ENCODE measurements at regions not wholly inside any gene's neighbourhood (a gene's known extent, or its start where the extent isn't known, plus 50 kb on each side); places are given as distances from the start of the nearest gene placed in this dataset.

DNA sequence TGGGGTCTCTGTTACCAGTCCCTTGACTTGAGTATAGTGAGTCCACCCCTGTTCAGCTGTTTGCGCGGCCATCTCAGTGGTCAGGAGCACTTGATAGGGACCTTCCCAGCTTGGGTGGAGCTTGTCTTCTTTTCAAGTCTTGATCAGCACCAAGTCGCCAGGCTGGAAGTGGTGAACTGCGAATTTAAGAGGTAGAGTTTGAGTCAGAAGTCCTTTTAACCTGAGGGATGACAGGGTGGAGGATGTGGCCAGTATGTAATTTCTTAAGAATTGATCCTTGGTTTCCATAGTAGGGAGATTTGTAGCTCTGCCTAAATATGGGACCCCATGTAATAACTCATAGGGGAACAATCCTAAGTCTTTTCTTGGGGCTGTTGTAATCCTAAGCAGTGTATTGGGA, 86.3 kb upstream of the XCR1 start:
- WGBS, 2 donors: 95 to 100% methylated on average over 4 of the region's 4 CpGs
- DNase-seq (ENCODE audit: low spot score in 2 of 2): no peak
- TF ChIP-seq POLR2A (IDR thresholded peaks at IDR 0.05): no peak
- no peak overlapping the region for H3K4me3 ChIP-seq (ENCODE audit: low read depth, poor library complexity, severe bottlenecking)
- intact Hi-C loops (cut with DNase I; ENCODE audit: low total_unique reads): no loop called here

DNA sequence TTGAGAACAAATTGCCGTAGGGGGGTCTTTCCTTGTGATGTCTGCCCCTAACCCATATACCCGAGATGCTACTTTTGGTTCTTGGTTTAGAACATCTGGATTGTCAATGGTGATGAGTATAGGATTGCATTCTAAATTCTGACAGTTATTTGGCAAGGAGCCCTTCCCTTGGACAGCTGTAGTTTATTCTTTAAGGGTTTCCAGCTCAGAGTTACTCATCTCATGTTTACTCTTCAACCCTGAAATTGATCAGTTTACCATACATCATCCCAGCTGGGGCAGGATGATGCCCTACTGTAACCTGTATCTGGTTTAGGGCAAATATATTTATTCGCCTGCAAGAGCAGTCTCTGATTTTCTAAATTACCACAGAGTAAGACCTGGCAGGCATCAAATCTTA, 85.7 kb upstream of the XCR1 start:
- H3K4me3 ChIP-seq (ENCODE audit: low read depth, poor library complexity, severe bottlenecking): no peak overlapping the region
- WGBS, 2 donors: 82 to 94% methylated on average over 3 of the region's 3 CpGs
- intact Hi-C loops (cut with DNase I; ENCODE audit: low total_unique reads): no loop called here
- no peak for DNase-seq (ENCODE audit: low spot score in 2 of 2)
- TF ChIP-seq, protein P1, sequence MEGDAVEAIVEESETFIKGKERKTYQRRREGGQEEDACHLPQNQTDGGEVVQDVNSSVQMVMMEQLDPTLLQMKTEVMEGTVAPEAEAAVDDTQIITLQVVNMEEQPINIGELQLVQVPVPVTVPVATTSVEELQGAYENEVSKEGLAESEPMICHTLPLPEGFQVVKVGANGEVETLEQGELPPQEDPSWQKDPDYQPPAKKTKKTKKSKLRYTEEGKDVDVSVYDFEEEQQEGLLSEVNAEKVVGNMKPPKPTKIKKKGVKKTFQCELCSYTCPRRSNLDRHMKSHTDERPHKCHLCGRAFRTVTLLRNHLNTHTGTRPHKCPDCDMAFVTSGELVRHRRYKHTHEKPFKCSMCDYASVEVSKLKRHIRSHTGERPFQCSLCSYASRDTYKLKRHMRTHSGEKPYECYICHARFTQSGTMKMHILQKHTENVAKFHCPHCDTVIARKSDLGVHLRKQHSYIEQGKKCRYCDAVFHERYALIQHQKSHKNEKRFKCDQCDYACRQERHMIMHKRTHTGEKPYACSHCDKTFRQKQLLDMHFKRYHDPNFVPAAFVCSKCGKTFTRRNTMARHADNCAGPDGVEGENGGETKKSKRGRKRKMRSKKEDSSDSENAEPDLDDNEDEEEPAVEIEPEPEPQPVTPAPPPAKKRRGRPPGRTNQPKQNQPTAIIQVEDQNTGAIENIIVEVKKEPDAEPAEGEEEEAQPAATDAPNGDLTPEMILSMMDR (IDR thresholded peaks at IDR 0.05): no peak
- TF ChIP-seq POLR2A (IDR thresholded peaks at IDR 0.05): no peak

DNA sequence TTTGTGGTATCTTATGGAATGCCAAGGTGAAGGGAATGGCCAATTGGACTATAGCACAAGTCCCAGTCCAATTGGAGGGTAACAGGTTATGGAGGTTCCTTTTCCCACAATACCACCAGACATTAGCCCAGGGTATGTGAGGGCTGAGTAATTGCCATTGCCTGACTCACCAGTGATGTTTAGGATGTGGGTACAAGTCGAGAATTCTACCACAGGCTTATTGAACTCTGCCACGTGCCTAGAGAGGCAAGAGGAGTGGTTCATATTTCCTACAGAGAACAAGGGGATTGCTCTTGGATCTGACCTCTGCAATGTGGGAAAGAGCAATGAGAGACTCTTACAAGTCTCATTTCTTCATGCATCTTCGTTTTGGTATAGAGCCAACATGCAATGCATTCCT, 85.0 kb upstream of the XCR1 start:
- intact Hi-C loops (cut with DNase I; ENCODE audit: low total_unique reads): no loop called here
- 74 to 77% methylated on average over 3 of the region's 3 CpGs for WGBS, 2 donors
- no peak for DNase-seq (ENCODE audit: low spot score in 2 of 2)
- TF ChIP-seq, protein P1 (IDR thresholded peaks at IDR 0.05): no peak
- TF ChIP-seq POLR2A (IDR thresholded peaks at IDR 0.05): no peak
- H3K4me3 ChIP-seq (ENCODE audit: low read depth, poor library complexity, severe bottlenecking): no peak overlapping the region

DNA sequence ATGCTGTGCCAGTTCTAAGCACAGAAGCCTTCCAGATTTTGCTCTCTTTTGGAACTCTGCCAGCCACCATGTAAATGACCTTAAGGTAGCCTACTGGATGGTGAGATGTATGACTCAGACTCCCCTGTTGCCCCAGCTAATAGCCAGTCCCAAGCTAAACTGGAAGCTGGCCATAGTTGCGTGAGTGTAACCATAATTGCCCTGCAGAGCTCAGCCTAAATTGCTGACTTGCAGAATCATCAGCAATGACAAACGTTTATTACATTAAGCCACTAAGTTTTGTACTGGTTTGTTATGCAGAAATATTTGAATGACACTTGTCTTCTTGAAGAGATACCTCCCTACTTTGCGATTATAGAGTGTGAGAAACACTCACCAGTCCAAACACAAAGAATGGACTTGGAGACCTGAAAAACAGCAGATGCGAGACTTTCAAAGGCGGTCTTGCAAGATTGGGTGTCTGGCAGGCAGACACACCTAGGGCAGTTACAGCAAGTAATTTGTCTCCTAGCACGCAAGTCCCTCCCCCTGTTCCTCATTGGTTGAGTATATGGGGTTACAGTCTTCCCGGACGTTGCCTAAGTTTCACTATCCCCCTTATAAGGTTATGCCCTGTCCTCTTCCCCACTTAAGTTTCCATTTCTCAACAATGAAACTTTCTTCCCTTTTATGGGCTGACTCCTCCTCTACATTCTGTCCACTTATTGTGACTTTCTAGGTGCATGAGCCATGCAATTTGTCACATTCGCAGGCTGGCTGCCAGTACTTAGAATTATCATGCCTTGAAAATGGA, 83.6 kb upstream of the XCR1 start:
- peak; percentile 39 to 79 for DNase-seq (ENCODE audit: low spot score in 2 of 2)
- no peak overlapping the region for H3K4me3 ChIP-seq (ENCODE audit: low read depth, poor library complexity, severe bottlenecking)
- WGBS, 2 donors: 51 to 53% methylated on average over 9 of the region's 9 CpGs
- intact Hi-C loops (cut with DNase I; ENCODE audit: low total_unique reads): no loop called here
- no peak for TF ChIP-seq POLR2A (IDR thresholded peaks at IDR 0.05)
- TF ChIP-seq, protein P1 (IDR thresholded peaks at IDR 0.05): no peak

GRCh38 chr3:46107682-46108081, 80.4 kb upstream of the XCR1 start:
- WGBS, 2 donors: 75 to 82% methylated on average over 4 of the region's 4 CpGs
- H3K4me3 ChIP-seq (ENCODE audit: low read depth, poor library complexity, severe bottlenecking): no peak overlapping the region
- TF ChIP-seq, protein P1 (IDR thresholded peaks at IDR 0.05): no peak
- TF ChIP-seq POLR2A (IDR thresholded peaks at IDR 0.05): no peak
- peak in 1 of 2 donors; percentile 43 for DNase-seq (ENCODE audit: low spot score in 2 of 2)
- intact Hi-C loops (cut with DNase I; ENCODE audit: low total_unique reads): no loop called here

GRCh38 chr3:46105306-46105919, 78.1 kb upstream of the XCR1 start:
- DNase-seq (ENCODE audit: low spot score in 2 of 2): no peak
- no peak overlapping the region for H3K4me3 ChIP-seq (ENCODE audit: low read depth, poor library complexity, severe bottlenecking)
- intact Hi-C loops (cut with DNase I; ENCODE audit: low total_unique reads): no loop called here
- WGBS, 2 donors: 79 to 86% methylated on average over 4 of the region's 4 CpGs
- TF ChIP-seq POLR2A (IDR thresholded peaks at IDR 0.05): no peak
- TF ChIP-seq, protein P1 (IDR thresholded peaks at IDR 0.05): no peak
